Tibial artery (tissue), 4 donors: ENCODE measurements at regions not wholly inside any gene's neighbourhood (a gene's known extent, or its start where the extent isn't known, plus 50 kb on each side); places are given as distances from the start of the nearest gene placed in this dataset.
A peak's percentile ranks its signal among the peaks of the same experiment; 100 is the strongest.

Experiments
- DNase-seq, 2 donors: peaks; one replicate each; pipeline ENCODE4 v3.0.0-alpha.2; 2019
- H3K27ac ChIP-seq, 2 donors: fragments of 200-600 bp; sonication (generic) in 1 of 2; 1 replicate in 1 of 2; 2 replicates in 1 of 2; pipeline ENCODE4 v1.5.1; 2018 to 2019; ENCODE audit warnings: mild to moderate bottlenecking in 1 of 2
- H3K27me3 ChIP-seq, 2 donors: fragments of 200-600 bp; sonication (generic) in 1 of 2; one replicate each; pipeline versions ENCODE4 v1.5.1 to v1.6.0; 2016 to 2019
- H3K36me3 ChIP-seq, 3 donors: fragments of 200-600 bp; sonication (generic) in 2 of 3; one replicate each; pipeline ENCODE4 v1.5.1; 2016 to 2019; ENCODE audit warnings: mild to moderate bottlenecking in 2 of 3
- H3K4me1 ChIP-seq, 4 donors: fragments of 200-600 bp; sonication (generic) in 2 of 4; 1 replicate in 3 of 4; 2 replicates in 1 of 4; pipeline ENCODE4 v1.5.1; 2016 to 2019
- H3K4me3 ChIP-seq, 2 donors: fragments of 200-600 bp; sonication (generic) in 1 of 2; 1 replicate in 1 of 2; 2 replicates in 1 of 2; pipeline ENCODE4 v1.5.1; 2018 to 2019; ENCODE audit warnings: mild to moderate bottlenecking in 2 of 2
- H3K9me3 ChIP-seq, 3 donors: fragments of 200-600 bp; sonication (generic) in 1 of 3; one replicate each; pipeline ENCODE4 v1.5.1; 2016 to 2019
- CTCF ChIP-seq, 2 experiments: fragments of 200-600 bp in 1 of 2; fragments of 450-650 bp in 1 of 2; IDR thresholded peaks; one replicate each; pipeline ENCODE4 v1.5.1; 2017 to 2019; ENCODE audit warnings: antibody characterized with exemption in 2 of 2, mild to moderate bottlenecking in 1 of 2, moderate library complexity in 1 of 2
- intact Hi-C: fragments of 100-400 bp; cut with DNase I; formaldehyde crosslinking; loops from one replicate; pipeline ENCODE4 v1.15.0; 2023; ENCODE audit warnings: low total_unique reads

- H3K27me3 ChIP-seq = no peaks in the 10 kb centered on the region
- no peak for DNase-seq
- no peaks in the 10 kb centered on the region for H3K36me3 ChIP-seq
- TF ChIP-seq CTCF (IDR thresholded peaks at IDR 0.05) = no peak
- H3K4me1 ChIP-seq = no peaks in the 10 kb centered on the region
- no peak overlapping the region for H3K27ac ChIP-seq
- no peak overlapping the region for H3K4me3 ChIP-seq
- no peaks in the 10 kb centered on the region for H3K9me3 ChIP-seq
- intact Hi-C loops = no loop called here
Measured at GRCh38 chr21:16076465-16076864, 346.7 kb downstream of the USP25 start.

GRCh38 chr21:16078382-16078781 lies 348.6 kb downstream of the USP25 start:
- H3K9me3 ChIP-seq = no peaks in the 10 kb centered on the region
- H3K4me1 ChIP-seq = no peaks in the 10 kb centered on the region
- H3K27ac ChIP-seq = no peak overlapping the region
- DNase-seq = no peak
- TF ChIP-seq CTCF (IDR thresholded peaks at IDR 0.05) = no peak
- no peaks in the 10 kb centered on the region for H3K36me3 ChIP-seq
- intact Hi-C loops = no loop called here
- no peak overlapping the region for H3K4me3 ChIP-seq
- H3K27me3 ChIP-seq = no peaks in the 10 kb centered on the region

DNA sequence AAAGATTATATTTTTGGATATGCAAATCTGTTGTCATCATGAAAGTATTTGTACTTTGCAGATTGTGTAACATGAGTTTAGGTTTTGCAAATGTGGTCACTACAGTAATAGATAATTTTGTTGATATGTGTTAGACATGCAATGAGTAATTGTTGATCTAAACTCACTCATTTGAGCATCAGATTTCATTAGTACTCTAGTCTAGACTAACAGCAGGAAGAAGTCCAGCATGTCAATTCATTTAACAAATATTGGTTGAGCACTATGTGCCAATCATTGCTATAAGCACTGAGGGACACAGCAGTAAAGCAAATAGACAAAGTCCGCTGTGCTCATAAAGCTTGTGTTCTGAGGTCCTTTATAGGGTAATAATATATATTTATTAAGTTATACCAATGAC lies 350.0 kb downstream of the USP25 start:
- intact Hi-C loops = loop anchor here (5.0 kb wide), 1 partner anchor 252 kb away; no protein-coding TSS in a partner anchor
- H3K27ac ChIP-seq = no peak overlapping the region

GRCh38 chr21:16081304-16081703 lies 351.5 kb downstream of the USP25 start:
- no peak for DNase-seq
- H3K27ac ChIP-seq = no peak overlapping the region
- H3K4me3 ChIP-seq = no peak overlapping the region
- no peaks in the 10 kb centered on the region for H3K9me3 ChIP-seq
- H3K4me1 ChIP-seq = no peaks in the 10 kb centered on the region
- TF ChIP-seq CTCF (IDR thresholded peaks at IDR 0.05) = no peak
- intact Hi-C loops = loop anchor here (5.0 kb wide), 1 partner anchor 251 kb away; no protein-coding TSS in a partner anchor
- no peaks in the 10 kb centered on the region for H3K36me3 ChIP-seq
- H3K27me3 ChIP-seq = no peaks in the 10 kb centered on the region

More for the DNA sequence above, 350.0 kb downstream of the USP25 start:
- TF ChIP-seq CTCF (IDR thresholded peaks at IDR 0.05) = no peak
- Histone ChIP-seq H3K4me3 (no peak overlapping the region), H3K9me3 (no peaks in the 10 kb centered on the region), H3K4me1 (no peaks in the 10 kb centered on the region), H3K27me3 (no peaks in the 10 kb centered on the region), H3K36me3 (no peaks in the 10 kb centered on the region)
- DNase-seq = no peak

DNA sequence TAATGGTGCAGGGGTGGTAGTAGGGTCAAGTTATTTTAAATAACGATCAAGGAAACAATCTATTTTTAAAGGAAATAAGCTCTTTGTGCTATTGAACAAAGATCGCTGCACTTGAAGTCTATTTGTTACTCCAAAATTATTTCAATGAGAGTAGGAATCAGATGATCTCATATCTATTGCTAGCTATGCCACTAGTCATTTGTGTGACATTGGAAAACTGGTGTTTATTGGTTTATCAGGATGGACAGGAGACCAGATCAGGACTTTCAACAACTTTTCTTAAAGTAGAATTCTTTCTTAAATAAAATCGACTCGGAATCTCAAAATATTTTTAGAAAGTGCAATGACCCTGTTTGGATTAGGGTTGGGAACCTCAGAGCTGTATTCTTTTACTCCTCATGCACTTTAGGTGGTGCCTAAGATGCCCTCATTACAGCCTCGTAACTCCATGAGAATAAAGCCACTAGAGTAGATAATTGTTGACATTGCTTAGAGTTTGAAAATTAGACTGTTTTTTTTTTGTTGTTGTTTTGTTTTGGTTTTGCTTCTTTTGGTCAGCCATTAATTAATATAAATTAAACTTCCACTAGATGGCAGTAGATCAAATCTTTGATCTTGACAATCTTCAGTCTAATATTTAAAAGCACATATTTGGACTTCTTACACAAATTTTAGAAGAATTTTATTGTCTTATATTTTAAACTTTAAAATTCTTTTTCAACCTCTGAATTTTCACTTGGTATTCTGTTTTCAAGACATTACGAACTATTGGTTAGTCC lies 352.4 kb downstream of the USP25 start:
- Histone ChIP-seq H3K27me3 (no peaks in the 10 kb centered on the region), H3K4me3 (no peak overlapping the region), H3K36me3 (no peaks in the 10 kb centered on the region), H3K4me1 (no peaks in the 10 kb centered on the region), H3K9me3 (no peaks in the 10 kb centered on the region), H3K27ac (no peak overlapping the region)
- intact Hi-C loops = loop anchor here (5.0 kb wide), 1 partner anchor 250 kb away; no protein-coding TSS in a partner anchor
- no peak for DNase-seq
- TF ChIP-seq CTCF (IDR thresholded peaks at IDR 0.05) = peak; percentile 38 to 47
